ENCODE measurements at regions not wholly inside any gene's neighbourhood (a gene's known extent, or its start where the extent isn't known, plus 50 kb on each side); places are given as distances from the start of the nearest gene placed in this dataset.

DNA sequence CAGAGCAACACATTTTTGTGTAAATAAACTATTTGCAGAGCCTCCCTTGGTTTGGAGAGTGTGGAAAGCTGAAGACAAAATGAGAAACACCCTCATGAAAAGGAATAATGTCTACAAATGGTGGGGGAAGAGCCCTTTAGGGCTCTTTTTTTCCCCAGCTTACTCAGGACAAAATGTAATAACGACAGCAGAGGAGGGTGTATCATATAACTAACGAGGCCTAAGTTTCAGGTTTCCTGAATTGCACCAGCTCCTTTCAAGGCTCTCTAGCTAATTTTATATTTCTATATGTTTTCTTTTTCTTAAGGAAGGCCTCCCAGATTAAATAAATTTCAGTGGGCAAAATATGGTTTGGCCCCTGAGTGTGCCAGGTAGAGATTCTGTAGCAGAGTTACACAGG is 116.3 kb downstream of the FEM1C start:
- no peak for TF ChIP-seq CTCF (IDR thresholded peaks at IDR 0.05)
- no peak for TF ChIP-seq POLR2A (IDR thresholded peaks at IDR 0.05)
